K562 (cell line): ENCODE measurements at regions not wholly inside any gene's neighbourhood (a gene's known extent, or its start where the extent isn't known, plus 50 kb on each side); places are given as distances from the start of the nearest gene placed in this dataset.

Experiments used
- ATAC-seq: fragments of 200-7000 bp; cut with Tn5 transposase; 3 replicates; pipeline ENCODE4 v1.9.1; 2020; ENCODE audit warnings: moderate library complexity
- BruUV-seq: library from RNA; stranded (reverse); fragments of 400-500 nt; replicated peaks from 2 replicates; lab custom pipeline; 2021; lab: Mats Ljungman, UMichigan
- CTCF ChIA-PET: fragments of 300-600 bp; formaldehyde crosslinking; extraction: SDS; loops from one replicate; lab custom pipeline; 2021; ENCODE audit warnings: low intra/inter-chr PET ratio; lab: Yijun Ruan, JAX
- POLR2A ChIA-PET: fragments of 300-600, 350-650 bp; sonication (Branson Sonifier 250); formaldehyde crosslinking; extraction: SDS; loops from one replicate; lab custom pipeline; 2021; ENCODE audit warnings: antibody characterized with exemption, inconsistent platforms; lab: Yijun Ruan, JAX
- DNase-seq, 4 experiments: peaks; one replicate each; pipeline versions ENCODE4 v3.0.0 to v3.0.0-alpha.2; 2011 to 2018; ENCODE audit warnings: low spot score in 3 of 4, mixed read lengths in 3 of 4; ENCODE audit errors: extremely low read depth in 1 of 4
- FAIRE-seq: peaks from 2 replicates; lab custom pipeline; 2011; peaks lifted over from hg19 to GRCh38; lab: Jason Lieb, UNC
- H2AFZ ChIP-seq: 2 replicates; pipeline ENCODE4 v1.6.0; 2011; ENCODE audit warnings: low read depth, low read length, control low read depth, inconsistent platforms
- H3K27ac ChIP-seq: fragments of 200-600 bp; 3 replicates; pipeline ENCODE4 v1.8.0; 2011; ENCODE audit warnings: low read depth, mild to moderate bottlenecking, control low read depth, inconsistent platforms, low read length, moderate library complexity, mixed read lengths; ENCODE audit errors: extremely low read depth
- H3K27me3 ChIP-seq, 2 experiments: fragments of 300-600 bp in 1 of 2; 2 replicates in 1 of 2; 3 replicates in 1 of 2; pipeline versions ENCODE4 v1.6.0 to v1.8.0; 2011; ENCODE audit warnings: inconsistent platforms in 2 of 2, low read length in 2 of 2, mild to moderate bottlenecking in 1 of 2, mixed read lengths in 1 of 2, moderate library complexity in 1 of 2; ENCODE audit not compliant: control insufficient read depth in 2 of 2, insufficient read depth in 2 of 2
- H3K36me3 ChIP-seq: fragments of 300-600 bp; 3 replicates; pipeline ENCODE4 v1.8.0; 2011; ENCODE audit warnings: mild to moderate bottlenecking, low read length, inconsistent platforms; ENCODE audit not compliant: control insufficient read depth, insufficient read depth
- H3K4me1 ChIP-seq, 2 experiments: fragments of 200-600 bp in 1 of 2; replicated peaks in 1 of 2; 2 replicates in 1 of 2; 3 replicates in 1 of 2; pipeline versions ENCODE4 v1.5.1 to v1.8.0; 2011; ENCODE audit warnings: inconsistent platforms in 2 of 2, low read length in 2 of 2, mild to moderate bottlenecking in 1 of 2, mixed read lengths in 1 of 2, moderate library complexity in 1 of 2; ENCODE audit not compliant: control insufficient read depth in 2 of 2, insufficient read depth in 2 of 2
- H3K4me2 ChIP-seq: 2 replicates; pipeline ENCODE4 v1.6.1; 2011; ENCODE audit warnings: low read length, control low read depth, inconsistent platforms, mixed read lengths; ENCODE audit not compliant: insufficient read depth
- H3K4me3 ChIP-seq: fragments of 200-600 bp; sonication (generic), shearing (Covaris generic); 2 replicates; pipeline ENCODE4 v1.5.1; 2016; ENCODE audit warnings: control low read depth, inconsistent platforms
- H3K79me2 ChIP-seq: fragments of 200-600 bp; 3 replicates; pipeline ENCODE4 v1.8.0; 2011; ENCODE audit warnings: low read length, inconsistent platforms; ENCODE audit not compliant: control insufficient read depth, insufficient read depth
- H3K9ac ChIP-seq, 2 experiments: 2 replicates each; pipeline versions ENCODE4 v1.6.0 to v1.6.1; 2011; ENCODE audit warnings: low read depth in 2 of 2, low read length in 2 of 2, control low read depth in 1 of 2, inconsistent platforms in 1 of 2, mild to moderate bottlenecking in 1 of 2, mixed read lengths in 1 of 2; ENCODE audit not compliant: insufficient read depth in 1 of 2
- H3K9me1 ChIP-seq: one replicate; pipeline ENCODE4 v1.6.0; 2011; ENCODE audit warnings: inconsistent platforms, mild to moderate bottlenecking, low read length, moderate library complexity; ENCODE audit not compliant: control insufficient read depth, insufficient read depth
- H3K9me3 ChIP-seq: replicated peaks from 2 replicates; pipeline ENCODE4 v1.5.1; 2011; ENCODE audit warnings: low read depth, low read length, inconsistent platforms; ENCODE audit not compliant: control insufficient read depth, insufficient read depth
- H4K20me1 ChIP-seq: replicated peaks from 2 replicates; pipeline ENCODE4 v1.6.1; 2011; ENCODE audit warnings: low read length, inconsistent platforms, mixed read lengths; ENCODE audit not compliant: control insufficient read depth, insufficient read depth
- FOXK2 ChIP-seq, 2 experiments: fragments of 450-650 bp; IDR thresholded peaks in 1 of 2; conservative IDR thresholded peaks in 1 of 2; 2 replicates each; pipeline ENCODE4 v1.6.1; 2016; ENCODE audit warnings: low read depth in 2 of 2, mild to moderate bottlenecking in 1 of 2
- JUNB ChIP-seq: fragments of 450-650 bp; formaldehyde crosslinking; conservative IDR thresholded peaks from 2 replicates; pipeline ENCODE4 v1.4.0; 2020; ENCODE audit warnings: mild to moderate bottlenecking
- POLR2B ChIP-seq: fragments of 450-650 bp; IDR thresholded peaks from 2 replicates; pipeline ENCODE4 v1.6.1; 2018; ENCODE audit warnings: low read depth; ENCODE audit not compliant: partially characterized antibody
- ZFP36 ChIP-seq: fragments of 150-350 bp; IDR thresholded peaks from 2 replicates; pipeline ENCODE4 v1.6.1; 2018; ENCODE audit warnings: low read length, low read depth; ENCODE audit not compliant: partially characterized antibody
- ZNF274 ChIP-seq: IDR thresholded peaks from 2 replicates; pipeline ENCODE4 v1.6.1; 2011; ENCODE audit warnings: low read depth, mild to moderate bottlenecking, low read length, moderate library complexity, borderline replicate concordance
- ZNF561 ChIP-seq: fragments of 450-650 bp; formaldehyde crosslinking; conservative IDR thresholded peaks from 2 replicates; pipeline ENCODE4 v1.4.0; 2020; ENCODE audit warnings: mild to moderate bottlenecking, moderate library complexity
- WGBS: fragments of 100-300 bp; shearing (Covaris generic); methylation state at CpG from one replicate; pipeline ENCODE4 v1.1.6; 2016; ENCODE audit warnings: low coverage, mixed read lengths; ENCODE audit not compliant: insufficient coverage; ENCODE audit errors: missing lambda C conversion rate; 5-methylcytosine and 5-hydroxymethylcytosine counted together
- in situ Hi-C: fragments of 300-500 bp; cut with MboI; formaldehyde crosslinking; loops from 4 replicates; pipeline ENCODE4 v1.15.0; 2018; ENCODE audit warnings: inconsistent platforms, mixed read lengths
- intact Hi-C: fragments of 100-400 bp; cut with micrococcal nuclease; formaldehyde crosslinking; loops from 2 replicates; pipeline ENCODE4 v1.14.2; 2022
- TF ChIP-seq, protein P1 (sequence below), 2 experiments: IDR thresholded peaks in 1 of 2; conservative IDR thresholded peaks in 1 of 2; 2 replicates each; pipeline ENCODE4 v1.6.1; 2016; ENCODE audit warnings: low read depth in 2 of 2, mild to moderate bottlenecking in 1 of 2, missing compliant biosample characterization in 1 of 2, missing genetic modification characterization in 1 of 2, moderate library complexity in 1 of 2
- TF ChIP-seq, protein P2 (sequence below): fragments of 450-650 bp; formaldehyde crosslinking; IDR thresholded peaks from 2 replicates; pipeline ENCODE4 v1.4.0; 2022; ENCODE audit warnings: mild to moderate bottlenecking, moderate library complexity

DNA sequence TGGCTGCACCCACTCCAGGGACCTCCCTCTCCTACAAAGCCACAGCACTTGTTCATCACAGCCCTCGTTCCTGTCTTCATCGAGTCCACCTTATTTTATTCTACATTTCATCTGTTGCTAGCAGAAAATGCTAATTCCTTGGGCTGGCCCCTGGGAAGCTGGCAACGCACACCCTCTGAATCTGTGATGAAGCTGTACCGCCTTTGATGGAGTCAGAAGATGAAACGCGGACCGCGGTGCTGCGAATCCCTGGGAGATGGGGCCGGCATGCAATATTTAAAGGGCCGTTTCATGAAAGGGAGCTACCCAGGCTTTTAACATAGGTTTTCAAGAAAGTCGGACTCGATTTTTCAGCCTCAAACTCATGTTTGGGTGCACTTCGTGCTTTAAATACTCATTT, 88.5 kb downstream of the NPTX2 start:
- no TSS peak for BruUV-seq
- intact Hi-C loops: no loop called here
- H3K27ac ChIP-seq: no peak overlapping the region
- H3K79me2 ChIP-seq: no peaks in the 10 kb centered on the region
- in situ Hi-C loops: no loop called here
- 3% methylated on average over 14 of the region's 14 CpGs for WGBS
- H3K4me3 ChIP-seq: no peak overlapping the region
- peaks cover 22 to 42% of the 10 kb centered on the region in 2 experiments for H3K27me3 ChIP-seq
- no peaks in the 10 kb centered on the region for H3K9me1 ChIP-seq
- ChIA-PET CTCF (no interaction called here), POLR2A (no interaction called here)
- ATAC-seq (no peak), FAIRE-seq (no peak), DNase-seq (no peak)
- H3K36me3 ChIP-seq: no peaks in the 10 kb centered on the region
- H3K9me3 ChIP-seq: no peaks in the 10 kb centered on the region; the same call in 1 of the 2 replicates
- H4K20me1 ChIP-seq: no peaks in the 10 kb centered on the region
- no peak overlapping the region for H3K4me2 ChIP-seq
- H3K9ac ChIP-seq: no peak overlapping the region
- no peak overlapping the region for H2AFZ ChIP-seq
- TF ChIP-seq, protein P1, sequence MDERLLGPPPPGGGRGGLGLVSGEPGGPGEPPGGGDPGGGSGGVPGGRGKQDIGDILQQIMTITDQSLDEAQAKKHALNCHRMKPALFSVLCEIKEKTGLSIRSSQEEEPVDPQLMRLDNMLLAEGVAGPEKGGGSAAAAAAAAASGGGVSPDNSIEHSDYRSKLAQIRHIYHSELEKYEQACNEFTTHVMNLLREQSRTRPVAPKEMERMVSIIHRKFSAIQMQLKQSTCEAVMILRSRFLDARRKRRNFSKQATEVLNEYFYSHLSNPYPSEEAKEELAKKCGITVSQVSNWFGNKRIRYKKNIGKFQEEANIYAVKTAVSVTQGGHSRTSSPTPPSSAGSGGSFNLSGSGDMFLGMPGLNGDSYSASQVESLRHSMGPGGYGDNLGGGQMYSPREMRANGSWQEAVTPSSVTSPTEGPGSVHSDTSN (CRISPR knock-in tag; IDR thresholded peaks at IDR 0.05; ENCODE audit: low read depth): no peak
- TF ChIP-seq, protein P1 (tag; conservative IDR thresholded peaks at IDR 0.05; ENCODE audit: low read depth): no peak
- TF ChIP-seq JUNB (no peak), ZNF561 (CRISPR knock-in tag) (no peak), FOXK2 (conservative IDR thresholded peaks at IDR 0.05 in 1 of 2, IDR thresholded peaks at IDR 0.05 in 1 of 2; ENCODE audit: low read depth in 2 of 2) (no peak), ZNF274 (no peak), ZFP36 (peak; percentile 69), POLR2B (no peak)
- TF ChIP-seq, protein P2, sequence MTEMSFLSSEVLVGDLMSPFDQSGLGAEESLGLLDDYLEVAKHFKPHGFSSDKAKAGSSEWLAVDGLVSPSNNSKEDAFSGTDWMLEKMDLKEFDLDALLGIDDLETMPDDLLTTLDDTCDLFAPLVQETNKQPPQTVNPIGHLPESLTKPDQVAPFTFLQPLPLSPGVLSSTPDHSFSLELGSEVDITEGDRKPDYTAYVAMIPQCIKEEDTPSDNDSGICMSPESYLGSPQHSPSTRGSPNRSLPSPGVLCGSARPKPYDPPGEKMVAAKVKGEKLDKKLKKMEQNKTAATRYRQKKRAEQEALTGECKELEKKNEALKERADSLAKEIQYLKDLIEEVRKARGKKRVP: no peak
- no peaks in the 10 kb centered on the region for H3K4me1 ChIP-seq
